GM12872 (cell line): ENCODE measurements at regions not wholly inside any gene's neighbourhood (a gene's known extent, or its start where the extent isn't known, plus 50 kb on each side); places are given as distances from the start of the nearest gene placed in this dataset.

Experiments
- TF ChIP-seq, protein P1 (sequence below): IDR thresholded peaks from 3 replicates; pipeline ENCODE4 v1.5.1; 2011; ENCODE audit warnings: low read depth, mild to moderate bottlenecking, low read length, moderate library complexity; ENCODE audit not compliant: insufficient read depth

GRCh38 chr11:22471385-22471784, 133.2 kb downstream of the SLC17A6 start:
- TF ChIP-seq, protein P1, sequence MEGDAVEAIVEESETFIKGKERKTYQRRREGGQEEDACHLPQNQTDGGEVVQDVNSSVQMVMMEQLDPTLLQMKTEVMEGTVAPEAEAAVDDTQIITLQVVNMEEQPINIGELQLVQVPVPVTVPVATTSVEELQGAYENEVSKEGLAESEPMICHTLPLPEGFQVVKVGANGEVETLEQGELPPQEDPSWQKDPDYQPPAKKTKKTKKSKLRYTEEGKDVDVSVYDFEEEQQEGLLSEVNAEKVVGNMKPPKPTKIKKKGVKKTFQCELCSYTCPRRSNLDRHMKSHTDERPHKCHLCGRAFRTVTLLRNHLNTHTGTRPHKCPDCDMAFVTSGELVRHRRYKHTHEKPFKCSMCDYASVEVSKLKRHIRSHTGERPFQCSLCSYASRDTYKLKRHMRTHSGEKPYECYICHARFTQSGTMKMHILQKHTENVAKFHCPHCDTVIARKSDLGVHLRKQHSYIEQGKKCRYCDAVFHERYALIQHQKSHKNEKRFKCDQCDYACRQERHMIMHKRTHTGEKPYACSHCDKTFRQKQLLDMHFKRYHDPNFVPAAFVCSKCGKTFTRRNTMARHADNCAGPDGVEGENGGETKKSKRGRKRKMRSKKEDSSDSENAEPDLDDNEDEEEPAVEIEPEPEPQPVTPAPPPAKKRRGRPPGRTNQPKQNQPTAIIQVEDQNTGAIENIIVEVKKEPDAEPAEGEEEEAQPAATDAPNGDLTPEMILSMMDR, result no peak

- TF ChIP-seq, protein P1, result no peak
Measured at GRCh38 chr11:22467741-22468140, 129.6 kb downstream of the SLC17A6 start.

GRCh38 chr11:22467248-22467647, 129.1 kb downstream of the SLC17A6 start:
- TF ChIP-seq, protein P1, result no peak

GRCh38 chr11:22466809-22467208, 128.6 kb downstream of the SLC17A6 start:
- TF ChIP-seq, protein P1, result no peak

- TF ChIP-seq, protein P1, result no peak
Measured at GRCh38 chr11:22466351-22466750, 128.2 kb downstream of the SLC17A6 start.

DNA sequence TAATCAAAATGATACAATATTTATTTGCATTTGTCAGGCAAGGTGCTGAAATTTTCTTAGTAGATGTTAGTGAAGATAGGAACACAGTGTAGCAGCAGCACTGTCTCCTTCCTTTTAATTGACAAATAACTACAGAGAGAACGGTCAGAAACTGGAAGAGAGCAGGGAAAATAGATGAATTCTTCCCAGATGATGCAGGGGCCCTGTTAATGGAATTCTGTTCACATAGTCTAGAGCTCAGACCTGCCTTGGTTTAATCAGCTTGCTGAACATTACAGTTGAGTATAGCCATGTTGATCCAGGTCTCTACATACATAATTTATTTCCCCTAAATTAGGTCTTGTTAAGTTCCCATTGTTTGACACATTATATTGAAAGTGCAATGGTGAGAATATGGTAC, 127.4 kb downstream of the SLC17A6 start:
- TF ChIP-seq, protein P1, result no peak

- TF ChIP-seq, protein P1, result no peak
Measured at GRCh38 chr11:22461626-22462025, 123.4 kb downstream of the SLC17A6 start.

- TF ChIP-seq, protein P1, result no peak
Measured at GRCh38 chr11:22460181-22460580, 122.0 kb downstream of the SLC17A6 start.
